HG03060 (cell line): ENCODE measurements at regions not wholly inside any gene's neighbourhood (a gene's known extent, or its start where the extent isn't known, plus 50 kb on each side); places are given as distances from the start of the nearest gene placed in this dataset.
"Not testable (repeated sequence)": the region's sequence is repeated elsewhere in the genome, so short reads cannot be mapped to it uniquely, and the experiment has no call there.

ENCODE experiments used
- ATAC-seq: cut with Tn5 transposase; IDR thresholded peaks from one replicate; pipeline ENCODE4 v1.9.1; 2021; ENCODE audit warnings: low read depth, moderate number of reproducible peaks; ENCODE audit not compliant: unreplicated experiment

GRCh38 chr3:194906970-194907629 is 221.4 kb downstream of the FAM43A start:
- ATAC-seq: no peak

- ATAC-seq: no peak
Measured at GRCh38 chr3:194907811-194908210, 222.1 kb downstream of the FAM43A start.

- ATAC-seq: no peak
Measured at GRCh38 chr3:194908496-194908895, 222.8 kb downstream of the FAM43A start.

GRCh38 chr3:194908972-194909371 is 223.3 kb downstream of the FAM43A start:
- ATAC-seq: no peak

GRCh38 chr3:194910414-194910984 is 224.8 kb downstream of the FAM43A start:
- no peak for ATAC-seq

- no peak for ATAC-seq
Measured at GRCh38 chr3:194913316-194913715, 227.6 kb downstream of the FAM43A start.

GRCh38 chr3:194924889-194925288 is 239.2 kb downstream of the FAM43A start:
- not testable (repeated sequence) for ATAC-seq

GRCh38 chr3:194925614-194926013 is 239.9 kb downstream of the FAM43A start:
- ATAC-seq: no peak

- ATAC-seq: no peak
Measured at GRCh38 chr3:194928227-194928626, 242.5 kb downstream of the FAM43A start.

GRCh38 chr3:194928831-194929577 is 243.3 kb downstream of the FAM43A start:
- ATAC-seq: no peak

- ATAC-seq: no peak
Measured at GRCh38 chr3:194929578-194929960, 243.9 kb downstream of the FAM43A start.

- ATAC-seq: no peak
Measured at GRCh38 chr3:194930377-194931204, 244.9 kb downstream of the FAM43A start.

GRCh38 chr3:194931347-194931746 is 245.7 kb downstream of the FAM43A start:
- ATAC-seq: no peak

- ATAC-seq: no peak
Measured at GRCh38 chr3:194931865-194932264, 246.2 kb downstream of the FAM43A start.

GRCh38 chr3:194933465-194933864 is 247.8 kb downstream of the FAM43A start:
- ATAC-seq: no peak

- ATAC-seq: no peak
Measured at GRCh38 chr3:194935061-194935460, 249.4 kb downstream of the FAM43A start.

GRCh38 chr3:194935632-194936470 is 250.2 kb downstream of the FAM43A start:
- ATAC-seq: no peak

- ATAC-seq: no peak
Measured at GRCh38 chr3:194936659-194937058, 251.0 kb downstream of the FAM43A start.

- ATAC-seq: no peak
Measured at GRCh38 chr3:194937144-194937543, 251.5 kb downstream of the FAM43A start.

GRCh38 chr3:194937882-194938321 is 252.2 kb downstream of the FAM43A start:
- ATAC-seq: no peak
